H4 (cell line): ENCODE measurements at regions not wholly inside any gene's neighbourhood (a gene's known extent, or its start where the extent isn't known, plus 50 kb on each side); places are given as distances from the start of the nearest gene placed in this dataset.

ENCODE experiments used
- DNase-seq: peaks from one replicate; pipeline ENCODE4 v3.0.0-alpha.2; 2015; ENCODE audit warnings: low spot score

GRCh38 chr2:189267925-189268579, 88.5 kb upstream of the COL5A2 start:
- DNase-seq = no peak

GRCh38 chr2:189268763-189269162, 89.2 kb upstream of the COL5A2 start:
- no peak for DNase-seq

GRCh38 chr2:189273734-189274133, 94.2 kb upstream of the COL5A2 start:
- no peak for DNase-seq

GRCh38 chr2:189274361-189274760, 94.8 kb upstream of the COL5A2 start:
- no peak for DNase-seq

DNA sequence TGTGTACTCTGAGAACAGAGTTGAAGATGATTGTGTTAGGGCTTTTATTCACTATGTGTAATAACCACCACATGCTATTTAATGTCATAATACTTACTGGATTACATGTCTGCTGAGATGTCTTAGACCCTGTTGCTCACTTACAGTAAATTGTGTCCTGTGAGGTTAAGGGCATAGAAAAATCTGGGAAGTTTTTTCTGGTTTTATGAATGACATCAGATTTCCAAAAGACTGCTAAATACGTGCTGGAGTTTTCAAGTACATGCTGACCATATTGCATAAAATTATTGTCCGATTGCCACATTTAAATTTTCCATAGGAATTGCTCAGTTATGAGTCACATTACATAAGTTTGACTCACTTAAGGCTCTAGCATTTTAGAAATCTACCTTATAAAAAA, 96.7 kb upstream of the COL5A2 start:
- DNase-seq = peak; percentile 23

- DNase-seq = no peak
Observed at GRCh38 chr2:189281201-189281600, 101.6 kb upstream of the COL5A2 start.

DNA sequence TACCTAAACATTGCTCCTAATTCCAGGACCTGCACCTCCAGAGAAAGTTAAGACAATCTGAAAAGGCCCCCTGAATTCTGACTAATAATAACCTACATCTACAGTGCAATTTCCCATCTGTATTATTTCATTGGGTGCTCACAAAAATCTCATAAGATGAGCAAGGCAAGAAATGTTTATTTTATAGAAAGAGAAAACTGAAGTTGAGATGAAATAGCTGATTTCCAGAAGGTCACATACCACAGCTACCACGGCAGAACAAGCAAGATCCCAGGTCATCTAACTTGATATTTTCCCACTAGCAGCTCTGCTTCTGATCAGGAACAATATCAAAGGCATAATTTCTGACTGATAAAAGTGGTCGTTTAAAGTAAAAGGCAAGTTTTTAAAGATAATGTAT, 105.8 kb upstream of the COL5A2 start:
- DNase-seq = no peak

DNA sequence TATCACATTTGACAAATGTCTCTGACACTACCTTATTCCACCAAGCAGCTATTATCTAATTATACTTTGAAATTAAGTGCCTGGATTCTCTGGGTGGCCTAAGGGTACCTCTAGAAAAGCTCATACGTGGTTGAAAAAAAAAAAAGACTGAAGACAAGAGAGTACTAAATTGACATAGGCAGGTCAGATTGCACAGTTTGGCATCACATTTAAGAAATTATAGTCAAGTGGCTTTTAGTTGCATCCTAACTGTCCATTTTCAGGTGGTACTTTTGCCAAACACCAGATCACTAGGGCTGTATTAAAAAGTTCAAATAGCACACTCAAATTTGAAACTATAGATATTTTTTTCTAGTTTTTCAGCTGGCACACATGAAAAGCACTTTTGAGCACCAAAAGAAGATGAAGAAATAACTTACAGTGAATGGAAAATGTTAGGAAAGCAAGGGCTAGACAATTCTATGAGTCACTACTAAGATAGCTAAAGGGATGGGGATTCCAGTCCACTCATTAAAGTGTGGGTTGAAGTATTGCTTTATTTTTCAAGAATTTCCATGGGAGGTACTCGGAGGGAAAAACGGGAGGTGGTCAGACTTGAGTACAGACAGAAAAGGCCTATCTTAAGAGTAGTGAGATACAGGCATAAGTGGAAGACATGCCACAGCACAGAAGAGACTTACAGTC, 106.5 kb upstream of the COL5A2 start:
- DNase-seq = peak; percentile 74

DNA sequence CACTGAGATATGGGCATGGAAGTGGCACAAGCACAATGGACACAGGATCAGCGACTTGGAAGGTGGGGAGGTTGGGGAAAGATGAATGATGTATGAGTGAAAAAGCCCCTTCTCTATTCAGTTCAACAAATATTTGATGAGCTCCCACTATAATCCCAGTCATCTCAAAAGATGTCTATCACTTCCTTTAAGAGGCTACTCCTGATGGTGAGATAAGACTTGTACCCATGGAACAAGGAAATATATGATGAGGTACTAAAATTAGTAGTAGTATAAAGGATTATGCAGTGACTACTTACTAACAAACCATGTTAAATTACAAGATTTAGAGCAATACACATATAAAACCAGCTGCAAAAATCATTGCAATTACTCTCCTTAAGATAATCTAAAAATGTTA, 107.8 kb upstream of the COL5A2 start:
- no peak for DNase-seq

GRCh38 chr2:189287982-189288521, 108.5 kb upstream of the COL5A2 start:
- peak; percentile 82 for DNase-seq

DNA sequence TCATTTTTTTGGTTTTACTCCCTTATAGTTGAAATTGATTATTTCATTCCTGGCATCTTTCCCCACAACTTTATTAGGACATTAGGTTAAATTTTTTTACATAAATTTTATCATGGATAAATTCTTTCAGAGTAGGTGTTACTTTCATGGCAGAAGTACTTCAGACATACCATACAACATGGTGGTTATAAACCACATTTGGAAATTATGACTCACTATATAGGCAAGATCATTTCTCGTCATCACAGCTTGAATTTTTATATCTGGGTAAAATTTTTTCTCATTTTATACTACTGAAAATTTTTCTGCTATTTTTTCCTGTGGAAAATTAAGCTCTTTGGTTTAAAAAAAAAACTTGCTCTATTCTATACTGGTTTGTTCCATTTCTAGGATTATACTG, 111.9 kb upstream of the COL5A2 start:
- no peak for DNase-seq

GRCh38 chr2:189293164-189293563, 113.6 kb upstream of the COL5A2 start:
- DNase-seq = no peak

- DNase-seq = peak; percentile 54
Observed at GRCh38 chr2:189297446-189297845, 117.9 kb upstream of the COL5A2 start.

DNA sequence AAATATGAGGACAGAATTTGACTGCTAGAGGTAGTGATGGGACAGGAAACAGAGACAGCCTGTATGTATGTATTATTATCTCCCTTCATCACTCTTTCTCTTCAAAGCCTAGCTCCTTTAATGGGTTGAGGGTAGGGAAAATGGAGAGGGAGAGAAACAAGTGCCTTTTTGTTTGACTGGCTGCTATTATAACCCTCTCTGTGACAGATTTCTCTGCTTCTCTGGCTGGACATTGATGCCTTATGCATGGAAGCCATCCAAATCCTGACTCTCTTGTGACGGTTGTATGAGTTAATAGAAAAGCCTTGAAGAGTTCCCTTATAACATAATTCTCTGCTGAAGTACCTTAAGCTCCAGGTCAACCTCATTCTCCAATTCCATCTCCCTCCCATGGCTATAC, 118.5 kb upstream of the COL5A2 start:
- no peak for DNase-seq

DNA sequence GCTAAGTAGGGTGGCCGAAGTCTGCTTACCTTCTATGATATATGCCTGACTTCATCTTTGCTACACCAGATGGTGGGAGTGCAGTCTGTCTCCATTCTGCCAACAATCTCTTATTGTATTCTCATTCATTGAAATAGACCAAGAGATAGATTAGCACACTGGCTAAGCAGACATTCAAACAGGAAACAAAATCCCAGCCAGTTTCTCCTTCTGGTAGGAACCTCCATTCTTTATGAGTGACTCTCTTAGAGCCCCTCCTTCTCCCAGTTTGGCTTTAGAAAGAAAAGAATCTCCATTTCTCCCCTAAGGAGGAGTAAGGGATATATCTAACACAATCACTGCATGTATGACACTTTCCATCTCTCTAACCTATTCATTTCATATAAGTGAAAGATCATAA, 118.9 kb upstream of the COL5A2 start:
- no peak for DNase-seq

GRCh38 chr2:189299974-189300373, 120.4 kb upstream of the COL5A2 start:
- no peak for DNase-seq

GRCh38 chr2:189300916-189301315, 121.4 kb upstream of the COL5A2 start:
- DNase-seq = no peak

- DNase-seq = no peak
Observed at GRCh38 chr2:189302274-189302948, 122.8 kb upstream of the COL5A2 start.

DNA sequence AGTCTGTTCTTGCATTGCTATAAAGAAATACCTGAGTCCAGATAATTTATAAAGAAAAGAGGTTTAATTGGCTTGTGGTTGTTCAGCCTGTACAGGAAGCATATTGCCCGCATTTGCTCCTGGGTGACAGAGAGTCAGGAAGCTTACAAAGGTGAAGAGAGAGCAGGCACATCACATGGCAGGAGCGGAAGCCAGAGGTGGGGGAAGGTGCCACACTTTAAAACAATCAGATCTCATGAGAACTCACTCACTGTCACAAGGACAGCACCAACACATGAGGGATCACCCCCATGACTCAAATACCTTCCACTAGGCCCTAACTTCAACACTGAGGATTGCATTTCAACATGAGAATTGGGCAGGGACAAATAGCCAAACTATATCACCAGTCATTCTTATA, 124.8 kb upstream of the COL5A2 start:
- DNase-seq = no peak

- DNase-seq = no peak
Observed at GRCh38 chr2:189305291-189305943, 125.9 kb upstream of the COL5A2 start.

DNA sequence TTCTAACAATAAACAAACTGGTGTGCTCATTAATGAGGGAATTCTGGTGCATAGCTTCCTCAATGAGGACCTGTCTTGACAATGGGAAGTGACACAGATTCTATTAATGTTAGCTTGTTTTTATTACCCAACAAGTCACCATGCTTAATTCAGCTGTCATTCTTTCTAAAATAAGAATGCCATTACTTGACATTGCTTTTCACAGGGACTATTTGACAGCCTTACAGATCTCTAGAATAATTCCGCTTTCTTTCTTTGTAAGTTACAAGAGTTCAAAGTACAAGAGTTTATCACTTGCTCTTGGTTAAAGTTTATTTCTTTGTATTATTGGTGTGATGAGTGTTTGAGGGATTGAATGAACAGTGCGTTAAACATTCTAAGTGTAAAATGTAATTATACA, 127.0 kb upstream of the COL5A2 start:
- DNase-seq = no peak

GRCh38 chr2:189308056-189308790, 128.7 kb upstream of the COL5A2 start:
- no peak for DNase-seq
